ENCODE measurements at regions not wholly inside any gene's neighbourhood (a gene's known extent, or its start where the extent isn't known, plus 50 kb on each side); places are given as distances from the start of the nearest gene placed in this dataset.

DNA sequence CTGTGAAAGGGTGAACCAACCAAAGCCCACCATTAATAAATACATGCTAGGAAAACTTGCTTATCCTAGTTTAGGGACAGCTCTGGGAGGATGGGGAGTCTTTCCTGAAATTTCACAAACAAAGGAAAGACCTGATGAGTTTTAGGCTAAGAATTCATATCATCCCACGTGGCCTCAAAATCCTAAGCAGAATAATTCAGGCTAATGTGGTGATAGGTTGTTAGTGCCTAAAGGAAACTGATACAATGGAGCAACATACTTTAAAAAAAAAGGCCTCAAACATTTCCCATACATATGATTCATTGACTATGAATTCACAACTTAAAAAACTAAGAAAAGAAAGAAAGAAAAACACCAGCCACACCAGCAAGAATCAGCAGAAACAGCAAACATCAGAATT lies 126.9 kb upstream of the CNTN4 start:
- Histone ChIP-seq H3K27ac (no peak overlapping the region), H3K27me3 (peaks cover 0 to 3% (median 0%) of the 10 kb centered on the region in 7 donors), H3K9me3 (peaks cover 0 to 23% (median 0%) of the 10 kb centered on the region in 11 donors), H3K36me3 (no peaks in the 10 kb centered on the region), H3K4me3 (no peak overlapping the region), H3K4me1 (no peaks in the 10 kb centered on the region)
- WGBS, 2 donors: 40 to 44% methylated on average over 1 of the region's 1 CpG
- TF ChIP-seq, protein P1, sequence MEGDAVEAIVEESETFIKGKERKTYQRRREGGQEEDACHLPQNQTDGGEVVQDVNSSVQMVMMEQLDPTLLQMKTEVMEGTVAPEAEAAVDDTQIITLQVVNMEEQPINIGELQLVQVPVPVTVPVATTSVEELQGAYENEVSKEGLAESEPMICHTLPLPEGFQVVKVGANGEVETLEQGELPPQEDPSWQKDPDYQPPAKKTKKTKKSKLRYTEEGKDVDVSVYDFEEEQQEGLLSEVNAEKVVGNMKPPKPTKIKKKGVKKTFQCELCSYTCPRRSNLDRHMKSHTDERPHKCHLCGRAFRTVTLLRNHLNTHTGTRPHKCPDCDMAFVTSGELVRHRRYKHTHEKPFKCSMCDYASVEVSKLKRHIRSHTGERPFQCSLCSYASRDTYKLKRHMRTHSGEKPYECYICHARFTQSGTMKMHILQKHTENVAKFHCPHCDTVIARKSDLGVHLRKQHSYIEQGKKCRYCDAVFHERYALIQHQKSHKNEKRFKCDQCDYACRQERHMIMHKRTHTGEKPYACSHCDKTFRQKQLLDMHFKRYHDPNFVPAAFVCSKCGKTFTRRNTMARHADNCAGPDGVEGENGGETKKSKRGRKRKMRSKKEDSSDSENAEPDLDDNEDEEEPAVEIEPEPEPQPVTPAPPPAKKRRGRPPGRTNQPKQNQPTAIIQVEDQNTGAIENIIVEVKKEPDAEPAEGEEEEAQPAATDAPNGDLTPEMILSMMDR (IDR thresholded peaks at IDR 0.05): no peak
- intact Hi-C loops (cut with DNase I): no loop called here
- DNase-seq: no peak
- no peak for ATAC-seq

DNA sequence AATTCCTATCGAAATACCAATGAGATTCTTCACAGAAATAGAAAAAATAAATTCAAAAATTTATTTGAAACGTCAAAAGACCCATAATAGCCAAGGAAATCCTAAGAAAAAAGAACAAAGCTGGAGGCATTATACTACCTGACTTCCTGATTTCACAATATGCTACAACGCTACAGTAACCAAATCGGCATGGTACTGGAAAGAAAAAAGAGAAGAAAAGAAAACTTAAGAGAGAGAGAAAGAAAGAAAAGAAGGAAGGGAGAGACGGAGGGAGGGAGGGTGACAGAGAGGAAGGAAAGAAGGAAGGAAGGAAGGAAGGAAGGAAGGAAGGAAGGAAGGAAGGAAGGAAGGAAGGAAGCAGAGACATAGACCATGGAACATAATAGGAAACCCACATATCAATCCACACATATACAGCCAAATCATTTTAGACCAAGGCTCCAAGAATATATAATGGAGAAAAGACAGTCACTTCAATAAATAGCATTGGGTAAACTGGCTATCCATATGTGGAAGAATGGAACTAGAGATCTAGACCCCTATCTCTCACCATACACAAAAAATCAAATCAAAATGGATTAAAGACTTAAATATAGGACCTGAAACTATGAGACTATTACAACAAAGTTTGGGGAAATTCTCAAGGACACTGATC lies 118.6 kb upstream of the CNTN4 start:
- DNase-seq: no peak
- Histone ChIP-seq H3K27ac (no peak overlapping the region), H3K4me3 (no peak overlapping the region), H3K4me1 (no peaks in the 10 kb centered on the region), H3K9me3 (peaks cover 0 to 25% (median 0%) of the 10 kb centered on the region in 11 donors), H3K36me3 (no peaks in the 10 kb centered on the region), H3K27me3 (no peaks in the 10 kb centered on the region)
- intact Hi-C loops (cut with DNase I): no loop called here
- no peak for ATAC-seq
- 79 to 83% methylated on average over 5 of the region's 5 CpGs for whole genome bisulfite sequencing, 2 donors
- TF ChIP-seq, protein P1 (IDR thresholded peaks at IDR 0.05): no peak

DNA sequence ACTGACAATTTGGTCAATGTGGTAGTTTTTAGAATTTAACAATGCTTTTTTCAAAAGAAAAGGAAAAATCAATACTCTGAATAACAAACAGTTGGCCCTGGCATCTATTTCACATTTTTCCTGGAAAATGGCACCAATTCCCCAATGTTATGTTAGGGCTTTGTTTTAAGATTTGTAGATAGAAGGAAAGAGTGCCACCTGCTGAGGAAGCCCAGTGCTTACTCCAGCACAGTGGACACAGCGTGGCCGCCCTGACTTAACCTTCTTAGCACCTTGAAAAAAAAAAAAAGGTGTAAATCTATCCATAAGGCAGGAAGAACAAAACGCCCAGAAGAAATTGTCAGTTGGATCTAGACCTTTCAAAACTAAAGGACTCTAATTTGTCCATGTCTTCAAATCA lies 110.7 kb upstream of the CNTN4 start:
- ATAC-seq (no peak), DNase-seq (no peak)
- Histone ChIP-seq H3K9me3 (peaks cover 0 to 5% (median 0%) of the 10 kb centered on the region in 11 donors), H3K36me3 (no peaks in the 10 kb centered on the region), H3K4me3 (no peak overlapping the region), H3K4me1 (no peaks in the 10 kb centered on the region), H3K27ac (no peak overlapping the region), H3K27me3 (no peaks in the 10 kb centered on the region)
- intact Hi-C loops (cut with DNase I): no loop called here
- TF ChIP-seq, protein P1 (IDR thresholded peaks at IDR 0.05): peak in 5 of 9 donors; percentile 12 to 38 (median 14)
- 39 to 41% methylated on average over 3 of the region's 3 CpGs for WGBS, 2 donors

DNA sequence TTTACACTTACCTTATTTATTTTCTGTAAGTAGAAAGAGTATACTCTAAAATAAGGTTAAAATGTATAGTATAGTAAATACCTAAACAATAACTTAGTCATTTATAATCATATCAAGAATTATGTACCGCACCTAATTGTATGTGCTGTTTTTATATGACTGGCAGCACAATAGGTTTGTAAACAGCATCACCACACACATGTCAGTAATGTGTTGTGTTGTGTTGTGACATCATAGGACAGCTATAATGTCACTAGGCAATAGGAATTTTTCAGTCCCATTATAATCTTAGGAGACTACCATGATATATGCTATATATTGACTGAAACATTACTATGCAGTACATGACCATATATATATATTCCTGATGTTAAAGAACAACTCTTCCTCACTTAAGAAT lies 99.9 kb upstream of the CNTN4 start:
- WGBS, 2 donors: 91 to 97% methylated on average over 1 of the region's 1 CpG
- no peak overlapping the region for H3K27ac ChIP-seq
- H3K4me3 ChIP-seq: no peak overlapping the region
- intact Hi-C loops (cut with DNase I): loop anchor here in 1 of 10 donors (5.0 kb wide), 1 partner anchor 279 kb away; no protein-coding TSS in a partner anchor
- no peak for ATAC-seq
- TF ChIP-seq, protein P1 (IDR thresholded peaks at IDR 0.05): no peak
- DNase-seq: no peak
- H3K36me3 ChIP-seq: no peaks in the 10 kb centered on the region
- no peaks in the 10 kb centered on the region for H3K27me3 ChIP-seq
- no peaks in the 10 kb centered on the region for H3K9me3 ChIP-seq
- H3K4me1 ChIP-seq: no peaks in the 10 kb centered on the region
